RWPE1 (cell line): ENCODE measurements at regions not wholly inside any gene's neighbourhood (a gene's known extent, or its start where the extent isn't known, plus 50 kb on each side); places are given as distances from the start of the nearest gene placed in this dataset.
A peak's percentile ranks its signal among the peaks of the same experiment; 100 is the strongest.

Experiments
- CTCF ChIA-PET: fragments of 350-600 bp; sonication (Branson Sonifier 250); formaldehyde crosslinking; extraction: SDS; loops from one replicate; lab custom pipeline; 2021; lab: Yijun Ruan, JAX
- POLR2A ChIA-PET: fragments of 400-600 bp; formaldehyde crosslinking; extraction: SDS; loops from one replicate; lab custom pipeline; 2020; ENCODE audit warnings: antibody characterized with exemption; ENCODE audit not compliant: low non-redundant PET; lab: Yijun Ruan, JAX
- DNase-seq: peaks from one replicate; pipeline ENCODE4 v3.0.0; 2012; ENCODE audit warnings: low spot score
- H3K27ac ChIP-seq: fragments of 450-650 bp; 2 replicates; pipeline ENCODE4 v1.5.1; 2017
- TF ChIP-seq, protein P1 (sequence below): fragments of 450-650 bp; conservative IDR thresholded peaks from 2 replicates; pipeline ENCODE4 v1.5.1; 2017; ENCODE audit warnings: low read depth, mild to moderate bottlenecking

DNA sequence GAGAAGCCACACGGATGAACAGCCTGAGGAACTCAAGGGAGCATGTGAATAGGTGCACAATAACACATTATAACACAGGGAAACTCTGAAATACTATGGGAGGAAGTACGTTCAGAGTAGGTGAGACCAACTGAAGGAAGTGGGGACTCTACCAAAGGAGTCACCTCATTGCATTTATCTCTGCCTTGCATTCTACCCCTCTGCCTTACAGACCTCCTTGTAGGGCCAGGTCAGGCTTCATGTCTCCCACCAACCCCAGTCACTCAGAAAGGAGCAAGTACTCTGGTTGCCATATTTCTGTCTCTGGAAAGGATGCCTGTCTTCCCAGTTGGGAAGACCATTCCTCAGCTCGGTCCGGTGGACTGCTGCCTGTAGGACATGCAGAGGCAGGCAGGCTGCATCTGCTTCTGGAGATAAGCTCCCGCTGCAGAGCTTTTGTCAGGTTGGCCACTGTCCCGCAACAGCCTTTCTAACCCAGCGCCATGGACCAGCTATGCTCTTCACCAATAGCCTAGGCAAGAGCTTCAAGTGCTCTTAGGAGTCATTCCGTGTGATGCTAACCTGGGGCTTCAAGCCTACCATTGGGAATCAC is 51.6 kb upstream of the ASIP start:
- POLR2A ChIA-PET: no interaction called here

DNA sequence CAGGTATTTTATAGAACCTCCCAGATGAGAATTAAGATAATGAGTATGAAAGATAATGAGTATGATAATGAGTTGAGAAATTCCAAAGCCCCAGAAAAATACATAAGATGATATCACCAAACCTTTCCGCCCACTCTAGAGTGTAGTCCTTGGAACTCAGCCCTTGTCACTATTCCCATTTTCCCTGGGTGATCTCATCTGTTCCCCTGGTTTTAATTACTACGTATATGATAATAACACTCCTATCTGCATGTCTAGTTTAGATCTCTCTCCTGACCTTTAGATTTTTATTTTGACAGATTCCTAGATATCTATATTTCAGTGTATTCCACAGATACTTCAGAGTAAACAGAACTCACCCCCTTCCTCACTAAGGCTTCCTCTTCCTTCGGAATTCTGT is 51.0 kb upstream of the ASIP start:
- CTCF ChIA-PET: interaction anchor here (0.5 to 1.8 kb wide), 17 partner anchors 10 to 886 kb away, joined by 3 to 7 read pairs (median 4); partner anchors contain the start of gene ASIP
- no peak for DNase-seq
- POLR2A ChIA-PET: interaction anchor here (0.6 to 0.8 kb wide), 2 partner anchors 79 to 377 kb away, joined by 3 to 4 read pairs; no protein-coding TSS in a partner anchor
- TF ChIP-seq, protein P1, sequence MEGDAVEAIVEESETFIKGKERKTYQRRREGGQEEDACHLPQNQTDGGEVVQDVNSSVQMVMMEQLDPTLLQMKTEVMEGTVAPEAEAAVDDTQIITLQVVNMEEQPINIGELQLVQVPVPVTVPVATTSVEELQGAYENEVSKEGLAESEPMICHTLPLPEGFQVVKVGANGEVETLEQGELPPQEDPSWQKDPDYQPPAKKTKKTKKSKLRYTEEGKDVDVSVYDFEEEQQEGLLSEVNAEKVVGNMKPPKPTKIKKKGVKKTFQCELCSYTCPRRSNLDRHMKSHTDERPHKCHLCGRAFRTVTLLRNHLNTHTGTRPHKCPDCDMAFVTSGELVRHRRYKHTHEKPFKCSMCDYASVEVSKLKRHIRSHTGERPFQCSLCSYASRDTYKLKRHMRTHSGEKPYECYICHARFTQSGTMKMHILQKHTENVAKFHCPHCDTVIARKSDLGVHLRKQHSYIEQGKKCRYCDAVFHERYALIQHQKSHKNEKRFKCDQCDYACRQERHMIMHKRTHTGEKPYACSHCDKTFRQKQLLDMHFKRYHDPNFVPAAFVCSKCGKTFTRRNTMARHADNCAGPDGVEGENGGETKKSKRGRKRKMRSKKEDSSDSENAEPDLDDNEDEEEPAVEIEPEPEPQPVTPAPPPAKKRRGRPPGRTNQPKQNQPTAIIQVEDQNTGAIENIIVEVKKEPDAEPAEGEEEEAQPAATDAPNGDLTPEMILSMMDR: no peak
- H3K27ac ChIP-seq: no peak overlapping the region

More for the DNA sequence above, 51.6 kb upstream of the ASIP start:
- DNase-seq: no peak
- H3K27ac ChIP-seq: no peak overlapping the region
- CTCF ChIA-PET: interaction anchor here (0.6 to 1.8 kb wide), 3 partner anchors 57 to 107 kb away, joined by 3 to 5 read pairs (median 4); no protein-coding TSS in a partner anchor
- TF ChIP-seq, protein P1: no peak

DNA sequence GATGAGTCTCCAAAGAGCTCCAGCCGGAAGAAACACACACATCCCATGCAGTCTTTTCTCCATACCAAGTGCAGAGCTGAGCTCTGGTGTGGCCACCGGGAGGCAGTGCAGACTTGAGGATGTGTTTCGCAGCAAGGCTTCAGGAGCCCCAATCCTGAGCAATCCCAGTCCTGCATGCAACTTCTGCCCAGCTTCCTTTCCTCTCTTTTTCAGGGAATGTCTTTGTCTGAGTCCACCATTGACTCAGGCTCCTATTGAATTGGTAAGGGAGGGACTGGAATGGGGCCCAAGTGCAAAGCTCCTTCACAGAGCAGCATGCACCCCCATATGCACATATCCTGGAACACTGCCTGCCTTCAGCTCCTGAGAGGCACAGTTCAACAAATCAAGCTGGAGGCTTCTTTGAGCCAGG is 50.5 kb upstream of the ASIP start:
- no peak overlapping the region for H3K27ac ChIP-seq
- POLR2A ChIA-PET: interaction anchor here (0.6 to 0.8 kb wide), 2 partner anchors 79 to 377 kb away, joined by 3 to 4 read pairs; no protein-coding TSS in a partner anchor
- TF ChIP-seq, protein P1: peak; percentile 65
- CTCF ChIA-PET: interaction anchor here (0.5 to 1.8 kb wide), 23 partner anchors 9 to 887 kb away, joined by 3 to 7 read pairs (median 4); partner anchors contain the start of genes ASIP and DYNLRB1
- peak; percentile 89 for DNase-seq
